ENCODE measurements at regions not wholly inside any gene's neighbourhood (a gene's known extent, or its start where the extent isn't known, plus 50 kb on each side); places are given as distances from the start of the nearest gene placed in this dataset.
A peak's percentile ranks its signal among the peaks of the same experiment; 100 is the strongest.

GRCh38 chr3:189038773-189039745 lies 132.7 kb upstream of the TPRG1 start:
- intact Hi-C loops (cut with DNase I): no loop called here
- Histone ChIP-seq H3K4me3 (no peak overlapping the region), H3K9ac (ENCODE audit: low read depth in 2 of 2, low read length in 2 of 2) (no peak overlapping the region), H3K9me3 (no peaks in the 10 kb centered on the region), H3K27me3 (no peaks in the 10 kb centered on the region), H3K4me1 (no peaks in the 10 kb centered on the region), H3K36me3 (no peaks in the 10 kb centered on the region), H3K27ac (no peak overlapping the region)
- TF ChIP-seq CTCF (IDR thresholded peaks at IDR 0.05): no peak
- DNase-seq: no peak

- no peaks in the 10 kb centered on the region for H3K36me3 ChIP-seq
- no peak for TF ChIP-seq CTCF (IDR thresholded peaks at IDR 0.05)
- H3K27ac ChIP-seq: no peak overlapping the region
- intact Hi-C loops (cut with DNase I): no loop called here
- no peak for DNase-seq
- no peaks in the 10 kb centered on the region for H3K9me3 ChIP-seq
- no peaks in the 10 kb centered on the region for H3K4me1 ChIP-seq
- H3K27me3 ChIP-seq: no peaks in the 10 kb centered on the region
- no peak overlapping the region for H3K9ac ChIP-seq (ENCODE audit: low read depth in 2 of 2, low read length in 2 of 2)
- no peak overlapping the region for H3K4me3 ChIP-seq
Observed at GRCh38 chr3:189040656-189041335, 131.0 kb upstream of the TPRG1 start.

- no peaks in the 10 kb centered on the region for H3K36me3 ChIP-seq
- H3K27me3 ChIP-seq: no peaks in the 10 kb centered on the region
- H3K9me3 ChIP-seq: no peaks in the 10 kb centered on the region
- peak; percentile 18 for TF ChIP-seq CTCF (IDR thresholded peaks at IDR 0.05)
- H3K4me1 ChIP-seq: no peaks in the 10 kb centered on the region
- no peak overlapping the region for H3K9ac ChIP-seq (ENCODE audit: low read depth in 2 of 2, low read length in 2 of 2)
- intact Hi-C loops (cut with DNase I): no loop called here
- no peak overlapping the region for H3K27ac ChIP-seq
- no peak overlapping the region for H3K4me3 ChIP-seq
- peak; percentile 46 for DNase-seq
Observed at GRCh38 chr3:189041482-189042090, 130.2 kb upstream of the TPRG1 start.

GRCh38 chr3:189042832-189043231 lies 128.9 kb upstream of the TPRG1 start:
- Histone ChIP-seq H3K36me3 (no peaks in the 10 kb centered on the region), H3K9ac (ENCODE audit: low read depth in 2 of 2, low read length in 2 of 2) (no peak overlapping the region), H3K9me3 (no peaks in the 10 kb centered on the region), H3K27ac (no peak overlapping the region), H3K4me1 (no peaks in the 10 kb centered on the region), H3K4me3 (no peak overlapping the region), H3K27me3 (no peaks in the 10 kb centered on the region)
- intact Hi-C loops (cut with DNase I): no loop called here
- no peak for TF ChIP-seq CTCF (IDR thresholded peaks at IDR 0.05)
- no peak for DNase-seq

- DNase-seq: no peak
- H3K4me3 ChIP-seq: no peak overlapping the region
- intact Hi-C loops (cut with DNase I): no loop called here
- no peak overlapping the region for H3K9ac ChIP-seq (ENCODE audit: low read depth in 2 of 2, low read length in 2 of 2)
- no peaks in the 10 kb centered on the region for H3K36me3 ChIP-seq
- no peak overlapping the region for H3K27ac ChIP-seq
- no peaks in the 10 kb centered on the region for H3K4me1 ChIP-seq
- H3K9me3 ChIP-seq: no peaks in the 10 kb centered on the region
- TF ChIP-seq CTCF (IDR thresholded peaks at IDR 0.05): no peak
- no peaks in the 10 kb centered on the region for H3K27me3 ChIP-seq
Observed at GRCh38 chr3:189049458-189050236, 122.1 kb upstream of the TPRG1 start.
